H1 (cell line): ENCODE measurements at regions not wholly inside any gene's neighbourhood (a gene's known extent, or its start where the extent isn't known, plus 50 kb on each side); places are given as distances from the start of the nearest gene placed in this dataset.

ENCODE experiments used
- CTCF ChIA-PET: fragments of 300-600 bp; sonication (Branson Sonifier 250); formaldehyde crosslinking; loops from one replicate; lab custom pipeline; 2021; ENCODE audit not compliant: partially characterized antibody; lab: Charles Lee
- POLR2A ChIA-PET: fragments of 300-600 bp; sonication (Branson Sonifier 250); formaldehyde crosslinking; loops from one replicate; lab custom pipeline; 2021; ENCODE audit warnings: inconsistent platforms; ENCODE audit not compliant: partially characterized antibody; lab: Charles Lee
- DNase-seq, 2 experiments: peaks; one replicate each; pipeline versions ENCODE4 v3.0.0 to v3.0.0-alpha.2; 2010 to 2022; ENCODE audit warnings: low spot score in 2 of 2, low read depth in 1 of 2, mixed read lengths in 1 of 2
- FAIRE-seq: peaks from 2 replicates; lab custom pipeline; 2011; peaks lifted over from hg19 to GRCh38; lab: Jason Lieb, UNC
- H2AFZ ChIP-seq: 2 replicates; pipeline ENCODE4 v1.8.1; 2012; ENCODE audit warnings: low read length, inconsistent platforms
- H2AK5ac ChIP-seq: 2 replicates; pipeline ENCODE4 v1.6.1; 2013; ENCODE audit warnings: low read depth, low read length
- H2BK120ac ChIP-seq: replicated peaks from 2 replicates; pipeline ENCODE3; 2013; ENCODE audit warnings: low read depth, low read length, inconsistent platforms
- H2BK12ac ChIP-seq: 2 replicates; pipeline ENCODE4 v1.6.1; 2013; ENCODE audit warnings: low read depth, low read length
- H2BK15ac ChIP-seq: 2 replicates; pipeline ENCODE4 v1.6.1; 2013; ENCODE audit warnings: low read length
- H2BK20ac ChIP-seq: 2 replicates; pipeline ENCODE4 v1.6.1; 2013; ENCODE audit warnings: low read length
- H2BK5ac ChIP-seq: 2 replicates; pipeline ENCODE4 v1.6.1; 2013; ENCODE audit warnings: low read depth, low read length
- H3K14ac ChIP-seq: 2 replicates; pipeline ENCODE4 v1.6.1; 2013; ENCODE audit warnings: inconsistent platforms; ENCODE audit not compliant: insufficient read length
- H3K18ac ChIP-seq: 2 replicates; pipeline ENCODE4 v1.6.1; 2013; ENCODE audit warnings: low read length; ENCODE audit errors: extremely low read depth
- H3K23ac ChIP-seq: 2 replicates; pipeline ENCODE4 v1.6.1; 2013; ENCODE audit warnings: inconsistent platforms; ENCODE audit not compliant: insufficient read length
- H3K23me2 ChIP-seq: 2 replicates; pipeline ENCODE4 v1.6.1; 2013; ENCODE audit warnings: low read depth, low read length
- H3K27ac ChIP-seq: 2 replicates; pipeline ENCODE4 v1.6.1; 2011; ENCODE audit warnings: low read depth, low read length, inconsistent platforms
- H3K27me3 ChIP-seq, 4 experiments: replicated peaks in 1 of 4; 1 replicate in 1 of 4; 2 replicates in 3 of 4; pipeline versions ENCODE4 v1.6.1 to v1.8.1; 2011 to 2013; ENCODE audit warnings: low read length in 3 of 4, mild to moderate bottlenecking in 3 of 4, inconsistent platforms in 2 of 4, mixed read lengths in 2 of 4, moderate library complexity in 1 of 4; ENCODE audit not compliant: control insufficient read depth in 3 of 4, insufficient read depth in 3 of 4; ENCODE audit errors: extremely low read depth in 1 of 4
- H3K36me3 ChIP-seq, 4 experiments: 2 replicates each; pipeline versions ENCODE4 v1.6.1 to v1.8.1; 2011 to 2013; ENCODE audit warnings: mild to moderate bottlenecking in 4 of 4, low read length in 3 of 4, moderate library complexity in 2 of 4, control low read depth in 1 of 4, inconsistent platforms in 1 of 4; ENCODE audit not compliant: insufficient read depth in 4 of 4, control insufficient read depth in 2 of 4
- H3K4ac ChIP-seq: replicated peaks from 2 replicates; pipeline ENCODE3; 2013; ENCODE audit warnings: low read length, low read depth, mixed read lengths, inconsistent platforms; ENCODE audit not compliant: insufficient read length
- H3K4me1 ChIP-seq, 4 experiments: replicated peaks in 1 of 4; 1 replicate in 1 of 4; 2 replicates in 3 of 4; pipeline versions ENCODE4 v1.6.1 to v1.8.1; 2011 to 2013; ENCODE audit warnings: low read length in 3 of 4, inconsistent platforms in 2 of 4, mixed read lengths in 1 of 4; ENCODE audit not compliant: insufficient read depth in 4 of 4, control insufficient read depth in 3 of 4
- H3K4me2 ChIP-seq, 2 experiments: 2 replicates each; pipeline versions ENCODE4 v1.6.1 to v1.8.1; 2011 to 2013; ENCODE audit warnings: low read depth in 2 of 2, low read length in 2 of 2, control low read depth in 1 of 2, inconsistent platforms in 1 of 2, mild to moderate bottlenecking in 1 of 2; ENCODE audit not compliant: insufficient read depth in 1 of 2
- H3K4me3 ChIP-seq, 4 experiments: fragments of 200-600, 300-600 bp in 1 of 4; sonication (generic), shearing (Covaris generic), sonication (Bioruptor Twin) in 1 of 4; 2 replicates each; pipeline versions ENCODE4 v1.5.1 to v1.8.1; 2011 to 2016; ENCODE audit warnings: low read length in 4 of 4, low read depth in 3 of 4, control low read depth in 2 of 4, inconsistent platforms in 2 of 4, mild to moderate bottlenecking in 2 of 4, mixed read lengths in 1 of 4, moderate library complexity in 1 of 4; ENCODE audit not compliant: insufficient read depth in 2 of 4; ENCODE audit errors: extremely low read depth in 1 of 4
- H3K56ac ChIP-seq: replicated peaks from 2 replicates; pipeline ENCODE3; 2013; ENCODE audit warnings: low read depth, mild to moderate bottlenecking, mixed read lengths, low read length, inconsistent platforms; ENCODE audit not compliant: insufficient read length
- H3K79me1 ChIP-seq: 2 replicates; pipeline ENCODE4 v1.6.1; 2013; ENCODE audit warnings: low read depth, low read length, control low read depth
- H3K79me2 ChIP-seq, 2 experiments: 2 replicates each; pipeline versions ENCODE4 v1.6.1 to v1.8.1; 2012 to 2013; ENCODE audit warnings: low read length in 2 of 2, mild to moderate bottlenecking in 2 of 2, inconsistent platforms in 1 of 2; ENCODE audit not compliant: insufficient read depth in 2 of 2, control insufficient read depth in 1 of 2
- H3K9ac ChIP-seq, 4 experiments: replicated peaks in 1 of 4; 1 replicate in 1 of 4; 2 replicates in 3 of 4; pipeline versions ENCODE4 v1.6.1 to v1.8.1; 2011 to 2013; ENCODE audit warnings: low read depth in 3 of 4, low read length in 3 of 4, control low read depth in 2 of 4, mild to moderate bottlenecking in 2 of 4, moderate library complexity in 2 of 4, inconsistent platforms in 1 of 4; ENCODE audit errors: extremely low read depth in 1 of 4
- H3K9me3 ChIP-seq, 2 experiments: 2 replicates each; pipeline versions ENCODE4 v1.6.1 to v1.8.1; 2012 to 2013; ENCODE audit warnings: mild to moderate bottlenecking in 2 of 2, moderate library complexity in 2 of 2, control low read depth in 1 of 2, inconsistent platforms in 1 of 2, low read depth in 1 of 2, low read length in 1 of 2, mixed read lengths in 1 of 2; ENCODE audit not compliant: insufficient read depth in 2 of 2
- H4K20me1 ChIP-seq, 2 experiments: replicated peaks in 1 of 2; 2 replicates each; pipeline versions ENCODE3 to v1.8.1; 2011 to 2013; ENCODE audit warnings: inconsistent platforms in 2 of 2, low read length in 2 of 2, mild to moderate bottlenecking in 1 of 2; ENCODE audit not compliant: insufficient read depth in 2 of 2, control insufficient read depth in 1 of 2
- H4K5ac ChIP-seq: 2 replicates; pipeline ENCODE4 v1.6.1; 2013; ENCODE audit warnings: low read length, low read depth, mixed read lengths, inconsistent platforms; ENCODE audit not compliant: insufficient read length
- H4K8ac ChIP-seq: 2 replicates; pipeline ENCODE4 v1.8.0; 2013; ENCODE audit warnings: mild to moderate bottlenecking, moderate library complexity, low read length, inconsistent platforms; ENCODE audit not compliant: insufficient read depth; ENCODE audit errors: extremely low read depth
- H4K91ac ChIP-seq: replicated peaks from 2 replicates; pipeline ENCODE3; 2013; ENCODE audit warnings: low read length, mixed read lengths, inconsistent platforms; ENCODE audit not compliant: insufficient read length
- CBX5 ChIP-seq: fragments of 300-800, 300-1000 bp; sonication (generic); IDR thresholded peaks from 2 replicates; pipeline ENCODE4 v1.7.1; 2016; ENCODE audit warnings: antibody characterized with exemption, low read length, low read depth
- CHD2 ChIP-seq: IDR thresholded peaks from 2 replicates; pipeline ENCODE4 v1.6.1; 2012; ENCODE audit warnings: low read length, improper control_type of control experiment
- CTBP2 ChIP-seq: IDR thresholded peaks from 2 replicates; pipeline ENCODE4 v1.7.0; 2011; ENCODE audit warnings: borderline replicate concordance, mild to moderate bottlenecking, moderate library complexity, mixed read lengths, low read length; ENCODE audit not compliant: insufficient read depth, insufficient read length
- EP300 ChIP-seq, 2 experiments: IDR thresholded peaks; 1 replicate in 1 of 2; 2 replicates in 1 of 2; pipeline ENCODE4 v1.6.1; 2011 to 2012; ENCODE audit warnings: low read depth in 2 of 2, low read length in 2 of 2, mild to moderate bottlenecking in 2 of 2, borderline replicate concordance in 1 of 2, inconsistent platforms in 1 of 2, moderate library complexity in 1 of 2
- HDAC2 ChIP-seq, 2 experiments: fragments of 300-600 bp in 1 of 2; sonication (generic) in 1 of 2; IDR thresholded peaks; 2 replicates each; pipeline ENCODE4 v1.6.1; 2011 to 2012; ENCODE audit warnings: low read depth in 2 of 2, low read length in 2 of 2, mild to moderate bottlenecking in 2 of 2, moderate library complexity in 2 of 2, borderline replicate concordance in 1 of 2, inconsistent platforms in 1 of 2
- POLR2A ChIP-seq, 2 experiments: IDR thresholded peaks; 1 replicate in 1 of 2; 2 replicates in 1 of 2; pipeline ENCODE4 v1.6.1; 2011; ENCODE audit warnings: low read depth in 2 of 2, low read length in 2 of 2, mild to moderate bottlenecking in 2 of 2; ENCODE audit errors: control extremely low read depth in 1 of 2
- POLR2AphosphoS5 ChIP-seq: IDR thresholded peaks from 2 replicates; pipeline ENCODE4 v1.6.1; 2011; ENCODE audit warnings: low read depth, low read length
- RAD21 ChIP-seq, 2 experiments: IDR thresholded peaks in 1 of 2; conservative IDR thresholded peaks in 1 of 2; 2 replicates each; pipeline ENCODE4 v1.6.1; 2011; ENCODE audit warnings: low read depth in 2 of 2, low read length in 2 of 2, improper control_type of control experiment in 1 of 2, inconsistent platforms in 1 of 2, mild to moderate bottlenecking in 1 of 2, moderate library complexity in 1 of 2
- RBBP5 ChIP-seq: IDR thresholded peaks from 2 replicates; pipeline ENCODE4 v1.7.1; 2012; ENCODE audit warnings: low read depth, mild to moderate bottlenecking, inconsistent platforms, low read length, moderate library complexity, borderline replicate concordance
- TAF1 ChIP-seq: IDR thresholded peaks from 2 replicates; pipeline ENCODE4 v1.6.1; 2011; ENCODE audit warnings: mild to moderate bottlenecking, low read depth, low read length
- WGBS, 2 experiments: shearing (Covaris generic) in 1 of 2; methylation state at CpG; one replicate each; pipeline versions ENCODE4 v1.1.6 to v1.1.7; 2013 to 2015; ENCODE audit warnings: low lambda C conversion rate in 2 of 2, mixed read lengths in 2 of 2, inconsistent platforms in 1 of 2, low coverage in 1 of 2, missing lambda C conversion rate in 1 of 2; ENCODE audit not compliant: insufficient replicate concordance in 2 of 2, insufficient coverage in 1 of 2, insufficient read length in 1 of 2; ENCODE audit errors: extremely low coverage in 1 of 2, missing lambda C conversion rate in 1 of 2; 5-methylcytosine and 5-hydroxymethylcytosine counted together
- TF ChIP-seq, protein P1 (sequence below): IDR thresholded peaks from 2 replicates; pipeline ENCODE4 v1.6.1; 2012; ENCODE audit warnings: low read length, inconsistent platforms
- TF ChIP-seq, protein P2 (sequence below): IDR thresholded peaks from 2 replicates; pipeline ENCODE4 v1.6.1; 2012; ENCODE audit warnings: inconsistent platforms

GRCh38 chr4:103445377-103445776 lies 247.2 kb upstream of the CENPE start:
- H3K4me1 ChIP-seq: no peaks in the 10 kb centered on the region
- FAIRE-seq: no peak
- no peak overlapping the region for H3K27ac ChIP-seq
- no peak overlapping the region for H2BK20ac ChIP-seq
- H2AFZ ChIP-seq: no peak overlapping the region
- no peak overlapping the region for H3K4me2 ChIP-seq
- ChIA-PET POLR2A (no interaction called here), CTCF (interaction anchor here (1.0 to 1.4 kb wide), 2 partner anchors 15 to 16 kb away, joined by 3 to 5 read pairs; no protein-coding TSS in a partner anchor)
- no peaks in the 10 kb centered on the region for H3K36me3 ChIP-seq
- no peak overlapping the region for H3K4me3 ChIP-seq
- H2BK12ac ChIP-seq: no peak overlapping the region
- H3K79me1 ChIP-seq: no peaks in the 10 kb centered on the region
- H3K79me2 ChIP-seq: no peaks in the 10 kb centered on the region
- DNase-seq: no peak
- no peaks in the 10 kb centered on the region for H3K27me3 ChIP-seq
- no peak overlapping the region for H3K14ac ChIP-seq
- H4K5ac ChIP-seq: no peak overlapping the region
- H4K8ac ChIP-seq: no peak overlapping the region
- no peaks in the 10 kb centered on the region; the same call in 1 of the 2 replicates for H3K23me2 ChIP-seq
- no peaks in the 10 kb centered on the region for H3K9me3 ChIP-seq
- no peak overlapping the region for H2BK5ac ChIP-seq
- H3K4ac ChIP-seq: no peak overlapping the region
- H2BK120ac ChIP-seq: no peak overlapping the region
- no peak overlapping the region for H3K18ac ChIP-seq
- no peak overlapping the region for H4K91ac ChIP-seq
- H2BK15ac ChIP-seq: no peak overlapping the region
- H4K20me1 ChIP-seq: no peaks in the 10 kb centered on the region
- no peak overlapping the region for H3K23ac ChIP-seq
- H3K56ac ChIP-seq: no peak overlapping the region
- no peak overlapping the region for H3K9ac ChIP-seq
- 100% methylated on average over 1 of the region's 1 CpG; no CpG with 5 or more reads in 1 of the 2 experiments for WGBS, 2 experiments
- H2AK5ac ChIP-seq: no peak overlapping the region
- TF ChIP-seq HDAC2 (IDR thresholded peaks at IDR 0.05; ENCODE audit: borderline replicate concordance in 1 of 2, low read depth in 2 of 2, low read length in 2 of 2) (no peak), CTBP2 (no peak), CHD2 (no peak), POLR2AphosphoS5 (no peak), CBX5 (no peak), RAD21 (IDR thresholded peaks at IDR 0.05 in 1 of 2, conservative IDR thresholded peaks at IDR 0.05 in 1 of 2; ENCODE audit: low read depth in 2 of 2, low read length in 2 of 2) (no peak), EP300 (IDR thresholded peaks at IDR 0.05; ENCODE audit: borderline replicate concordance in 1 of 2, low read depth in 2 of 2, low read length in 2 of 2) (no peak), TAF1 (no peak), RBBP5 (no peak), POLR2A (IDR thresholded peaks at IDR 0.05; ENCODE audit: control extremely low read depth in 1 of 2, low read depth in 2 of 2, low read length in 2 of 2) (no peak)
- TF ChIP-seq, protein P1, sequence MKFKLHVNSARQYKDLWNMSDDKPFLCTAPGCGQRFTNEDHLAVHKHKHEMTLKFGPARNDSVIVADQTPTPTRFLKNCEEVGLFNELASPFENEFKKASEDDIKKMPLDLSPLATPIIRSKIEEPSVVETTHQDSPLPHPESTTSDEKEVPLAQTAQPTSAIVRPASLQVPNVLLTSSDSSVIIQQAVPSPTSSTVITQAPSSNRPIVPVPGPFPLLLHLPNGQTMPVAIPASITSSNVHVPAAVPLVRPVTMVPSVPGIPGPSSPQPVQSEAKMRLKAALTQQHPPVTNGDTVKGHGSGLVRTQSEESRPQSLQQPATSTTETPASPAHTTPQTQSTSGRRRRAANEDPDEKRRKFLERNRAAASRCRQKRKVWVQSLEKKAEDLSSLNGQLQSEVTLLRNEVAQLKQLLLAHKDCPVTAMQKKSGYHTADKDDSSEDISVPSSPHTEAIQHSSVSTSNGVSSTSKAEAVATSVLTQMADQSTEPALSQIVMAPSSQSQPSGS: no peak
- TF ChIP-seq, protein P2, sequence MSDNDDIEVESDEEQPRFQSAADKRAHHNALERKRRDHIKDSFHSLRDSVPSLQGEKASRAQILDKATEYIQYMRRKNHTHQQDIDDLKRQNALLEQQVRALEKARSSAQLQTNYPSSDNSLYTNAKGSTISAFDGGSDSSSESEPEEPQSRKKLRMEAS: no peak
